ENCODE measurements at regions not wholly inside any gene's neighbourhood (a gene's known extent, or its start where the extent isn't known, plus 50 kb on each side); places are given as distances from the start of the nearest gene placed in this dataset.

DNA sequence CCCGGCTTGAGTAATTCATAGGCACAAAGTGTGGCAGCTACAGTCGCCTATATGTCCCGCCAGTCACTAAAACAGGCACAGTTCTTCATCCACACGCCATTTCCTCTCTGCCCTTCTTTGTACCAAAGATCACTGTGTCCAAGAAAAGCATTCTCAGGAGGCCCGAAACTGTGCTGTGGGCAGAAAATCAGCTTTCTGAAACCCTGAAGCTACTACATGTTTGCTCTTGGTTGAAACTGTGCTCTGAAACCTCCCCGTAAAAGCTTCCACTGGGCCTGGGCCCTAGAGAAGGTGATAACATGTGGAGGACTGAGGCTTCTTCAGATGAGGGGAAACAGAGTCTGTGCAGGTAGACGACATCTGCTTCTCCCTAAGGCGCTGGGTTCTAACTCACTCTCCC, 75.6 kb upstream of the ID2 start:
- RAD21 ChIA-PET (ENCODE audit: low non-redundant PET in 1 of 2, low total read pairs in 2 of 2, uncharacterized antibody in 2 of 2, unreplicated experiment in 2 of 2) = no interaction called here
- H3K4me1 ChIP-seq (ENCODE audit: control insufficient read depth in 1 of 2, insufficient read depth in 2 of 2, low read length in 2 of 2) = peaks cover 16 to 27% of the 10 kb centered on the region in 2 experiments
- H3K4me2 ChIP-seq (ENCODE audit: low read length) = no peak overlapping the region
- H3K4me3 ChIP-seq (replicated peaks in 1 of 2; ENCODE audit: low read depth in 1 of 2, low read length in 2 of 2) = no peak overlapping the region
- CTCF ChIA-PET = no interaction called here
- intact Hi-C loops (cut with micrococcal nuclease) = no loop called here
- H3K36me3 ChIP-seq (ENCODE audit: control insufficient read depth in 1 of 2, insufficient read depth in 2 of 2, low read length in 2 of 2) = no peaks in the 10 kb centered on the region
- POLR2A ChIA-PET = no interaction called here
- H2AFZ ChIP-seq (ENCODE audit: low read depth, low read length, poor library complexity, severe bottlenecking) = no peak overlapping the region
- H4K20me1 ChIP-seq (ENCODE audit: insufficient read depth) = no peaks in the 10 kb centered on the region
- 0 out of 2 replicates have a peak, but pooled peaks cover 3% of the 10 kb centered on the region for H3K9me2 ChIP-seq (ENCODE audit: insufficient read depth)
- TF ChIP-seq ELF1 (IDR thresholded peaks at IDR 0.05; ENCODE audit: borderline replicate concordance, low read depth) (no peak), RAD21 (IDR thresholded peaks at IDR 0.05; ENCODE audit: low read depth) (no peak)
- no peak for ATAC-seq
- no peaks in the 10 kb centered on the region for H3K9me3 ChIP-seq (ENCODE audit: control insufficient read depth in 1 of 2, insufficient read depth in 1 of 2, low read depth in 1 of 2, low read length in 2 of 2)
- H3K27ac ChIP-seq (ENCODE audit: low read depth, low read length) = no peak overlapping the region
- H3K79me2 ChIP-seq (ENCODE audit: insufficient read depth, low read length) = no peaks in the 10 kb centered on the region
- no TSS peak for BruUV-seq (replicated peaks)
- no peak for DNase-seq (ENCODE audit: low read depth, low spot score)
- no peak overlapping the region for H3K9ac ChIP-seq (ENCODE audit: low read length)
- no peaks in the 10 kb centered on the region for H3K27me3 ChIP-seq (ENCODE audit: insufficient read depth, low read length)

DNA sequence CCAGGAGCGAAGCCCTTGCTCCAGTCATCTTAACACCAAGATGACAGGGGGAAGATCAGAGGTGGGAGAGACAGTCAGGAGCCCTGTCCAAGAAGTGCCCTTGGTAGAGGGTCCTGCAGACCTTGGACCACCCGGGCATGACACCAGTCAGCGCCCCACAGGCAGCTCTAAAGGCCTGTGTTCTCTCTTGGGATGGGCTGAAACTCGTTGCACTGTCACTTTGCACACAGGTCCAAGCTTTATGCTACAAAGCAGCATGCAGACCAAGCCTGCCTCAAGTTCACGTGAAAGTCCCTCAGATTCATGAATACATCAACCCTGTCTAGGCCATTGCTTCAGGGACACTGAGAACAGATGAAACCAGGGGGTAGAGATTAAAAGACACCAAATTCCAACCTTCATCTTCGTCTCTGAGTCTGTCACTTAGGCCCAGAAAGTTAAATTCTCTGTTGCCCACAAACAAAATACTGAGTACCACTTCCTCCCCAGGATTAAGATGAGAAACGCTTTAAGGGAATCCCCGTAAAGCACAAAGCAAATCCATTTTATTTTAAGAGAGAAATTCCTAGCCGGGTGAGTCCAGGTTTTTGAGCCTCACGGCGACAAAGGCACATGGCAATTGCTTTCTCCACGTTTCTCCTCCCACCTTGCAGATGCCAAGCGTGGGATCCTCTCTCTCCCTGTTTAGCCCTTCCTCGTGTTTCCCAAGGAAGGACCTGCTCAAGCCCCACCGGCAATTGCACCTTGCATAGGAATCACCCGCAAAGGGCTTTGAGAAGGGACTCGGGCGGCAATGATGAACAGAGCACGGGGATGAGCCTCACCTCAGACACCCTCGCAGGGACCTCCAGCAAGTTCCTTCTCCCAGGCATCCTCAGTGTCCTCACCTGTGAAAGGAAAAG, 75.0 kb upstream of the ID2 start:
- Histone ChIP-seq H3K9me3 (ENCODE audit: control insufficient read depth in 1 of 2, insufficient read depth in 1 of 2, low read depth in 1 of 2, low read length in 2 of 2) (no peaks in the 10 kb centered on the region), H2AFZ (ENCODE audit: low read depth, low read length, poor library complexity, severe bottlenecking) (no peak overlapping the region), H3K79me2 (ENCODE audit: insufficient read depth, low read length) (no peaks in the 10 kb centered on the region), H3K27me3 (ENCODE audit: insufficient read depth, low read length) (no peaks in the 10 kb centered on the region), H4K20me1 (ENCODE audit: insufficient read depth) (no peaks in the 10 kb centered on the region), H3K27ac (ENCODE audit: low read depth, low read length) (no peak overlapping the region), H3K36me3 (ENCODE audit: control insufficient read depth in 1 of 2, insufficient read depth in 2 of 2, low read length in 2 of 2) (no peaks in the 10 kb centered on the region), H3K4me1 (ENCODE audit: control insufficient read depth in 1 of 2, insufficient read depth in 2 of 2, low read length in 2 of 2) (peaks cover 16 to 27% of the 10 kb centered on the region in 2 experiments), H3K4me2 (ENCODE audit: low read length) (no peak overlapping the region), H3K4me3 (replicated peaks in 1 of 2; ENCODE audit: low read depth in 1 of 2, low read length in 2 of 2) (no peak overlapping the region), H3K9ac (ENCODE audit: low read length) (no peak overlapping the region), H3K9me2 (ENCODE audit: insufficient read depth) (0 out of 2 replicates have a peak, but pooled peaks cover under 1% of the 10 kb centered on the region)
- ChIA-PET POLR2A (no interaction called here), CTCF (no interaction called here), RAD21 (ENCODE audit: low non-redundant PET in 1 of 2, low total read pairs in 2 of 2, uncharacterized antibody in 2 of 2, unreplicated experiment in 2 of 2) (no interaction called here)
- BruUV-seq (replicated peaks) = no TSS peak
- DNase-seq (ENCODE audit: low read depth, low spot score) = no peak
- intact Hi-C loops (cut with micrococcal nuclease) = no loop called here
- no peak for TF ChIP-seq EGR1 (IDR thresholded peaks at IDR 0.05; ENCODE audit: low read depth)
- no peak for TF ChIP-seq EZH2 (IDR thresholded peaks at IDR 0.05)
- TF ChIP-seq, protein P1, sequence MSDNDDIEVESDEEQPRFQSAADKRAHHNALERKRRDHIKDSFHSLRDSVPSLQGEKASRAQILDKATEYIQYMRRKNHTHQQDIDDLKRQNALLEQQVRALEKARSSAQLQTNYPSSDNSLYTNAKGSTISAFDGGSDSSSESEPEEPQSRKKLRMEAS (IDR thresholded peaks at IDR 0.05) = no peak
- no peak for ATAC-seq
